NB4 (cell line): ENCODE measurements at regions not wholly inside any gene's neighbourhood (a gene's known extent, or its start where the extent isn't known, plus 50 kb on each side); places are given as distances from the start of the nearest gene placed in this dataset.

Experiments used
- POLR2A ChIP-seq: IDR thresholded peaks from 2 replicates; pipeline ENCODE4 v1.6.1; 2011; ENCODE audit warnings: mild to moderate bottlenecking; ENCODE audit not compliant: insufficient read length; ENCODE audit errors: extremely low read depth
- TF ChIP-seq, protein P1 (sequence below): IDR thresholded peaks from 2 replicates; pipeline ENCODE4 v1.6.1; 2011; ENCODE audit warnings: low read depth, low read length
- TF ChIP-seq, protein P2 (sequence below): IDR thresholded peaks from one replicate; pipeline ENCODE4 v1.5.1; 2012; ENCODE audit warnings: low read depth, low read length

DNA sequence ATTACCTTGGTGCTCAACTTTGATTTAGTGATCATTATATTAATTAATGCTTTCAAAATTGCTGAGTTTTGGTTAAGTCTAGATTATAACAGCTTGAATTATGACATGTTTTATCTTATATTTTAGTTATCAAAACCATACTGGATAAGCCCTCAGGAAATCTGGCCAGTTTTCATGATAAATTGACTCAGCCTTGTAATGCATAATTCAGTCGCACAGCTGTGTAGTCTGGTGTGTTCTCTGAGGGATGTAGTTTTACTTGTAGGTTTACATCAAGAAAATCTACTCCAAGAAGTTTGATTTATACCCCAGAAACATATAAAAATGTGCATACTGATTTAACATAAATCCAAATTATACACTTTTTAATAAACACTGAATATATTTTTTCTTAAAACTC lies 477.5 kb downstream of the SPRY1 start:
- TF ChIP-seq, protein P1, sequence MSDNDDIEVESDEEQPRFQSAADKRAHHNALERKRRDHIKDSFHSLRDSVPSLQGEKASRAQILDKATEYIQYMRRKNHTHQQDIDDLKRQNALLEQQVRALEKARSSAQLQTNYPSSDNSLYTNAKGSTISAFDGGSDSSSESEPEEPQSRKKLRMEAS = no peak
- TF ChIP-seq, protein P2, sequence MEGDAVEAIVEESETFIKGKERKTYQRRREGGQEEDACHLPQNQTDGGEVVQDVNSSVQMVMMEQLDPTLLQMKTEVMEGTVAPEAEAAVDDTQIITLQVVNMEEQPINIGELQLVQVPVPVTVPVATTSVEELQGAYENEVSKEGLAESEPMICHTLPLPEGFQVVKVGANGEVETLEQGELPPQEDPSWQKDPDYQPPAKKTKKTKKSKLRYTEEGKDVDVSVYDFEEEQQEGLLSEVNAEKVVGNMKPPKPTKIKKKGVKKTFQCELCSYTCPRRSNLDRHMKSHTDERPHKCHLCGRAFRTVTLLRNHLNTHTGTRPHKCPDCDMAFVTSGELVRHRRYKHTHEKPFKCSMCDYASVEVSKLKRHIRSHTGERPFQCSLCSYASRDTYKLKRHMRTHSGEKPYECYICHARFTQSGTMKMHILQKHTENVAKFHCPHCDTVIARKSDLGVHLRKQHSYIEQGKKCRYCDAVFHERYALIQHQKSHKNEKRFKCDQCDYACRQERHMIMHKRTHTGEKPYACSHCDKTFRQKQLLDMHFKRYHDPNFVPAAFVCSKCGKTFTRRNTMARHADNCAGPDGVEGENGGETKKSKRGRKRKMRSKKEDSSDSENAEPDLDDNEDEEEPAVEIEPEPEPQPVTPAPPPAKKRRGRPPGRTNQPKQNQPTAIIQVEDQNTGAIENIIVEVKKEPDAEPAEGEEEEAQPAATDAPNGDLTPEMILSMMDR = no peak
- TF ChIP-seq POLR2A = no peak
